ENCODE measurements at regions not wholly inside any gene's neighbourhood (a gene's known extent, or its start where the extent isn't known, plus 50 kb on each side); places are given as distances from the start of the nearest gene placed in this dataset.
A peak's percentile ranks its signal among the peaks of the same experiment; 100 is the strongest.

GRCh38 chr7:38070718-38071117, 107.3 kb upstream of the STARD3NL start:
- DNase-seq (ENCODE audit: low read depth) = peak; percentile 28

GRCh38 chr7:38086857-38087256, 91.2 kb upstream of the STARD3NL start:
- no peak for DNase-seq (ENCODE audit: low read depth)

GRCh38 chr7:38102507-38102906, 75.5 kb upstream of the STARD3NL start:
- no peak for DNase-seq (ENCODE audit: low read depth)

GRCh38 chr7:38105874-38106483, 72.1 kb upstream of the STARD3NL start:
- peak; percentile 18 for DNase-seq (ENCODE audit: low read depth)

GRCh38 chr7:38107486-38107893, 70.6 kb upstream of the STARD3NL start:
- peak; percentile 45 for DNase-seq (ENCODE audit: low read depth)

- no peak for DNase-seq (ENCODE audit: low read depth)
These were observed 66.0 kb upstream of the STARD3NL start for GRCh38 chr7:38112075-38112474.

- no peak for DNase-seq (ENCODE audit: low read depth)
These were observed 58.0 kb upstream of the STARD3NL start for GRCh38 chr7:38120076-38120475.

- no peak for DNase-seq (ENCODE audit: low read depth)
These were observed 55.5 kb upstream of the STARD3NL start for GRCh38 chr7:38122501-38122900.

- DNase-seq (ENCODE audit: low read depth) = no peak
These were observed 54.6 kb upstream of the STARD3NL start for GRCh38 chr7:38123494-38123893.

- DNase-seq (ENCODE audit: low read depth) = no peak
These were observed 50.5 kb upstream of the STARD3NL start for GRCh38 chr7:38127216-38128207.

Measured in HT1080 (cell line).